ENCODE measurements at regions not wholly inside any gene's neighbourhood (a gene's known extent, or its start where the extent isn't known, plus 50 kb on each side); places are given as distances from the start of the nearest gene placed in this dataset.

DNA sequence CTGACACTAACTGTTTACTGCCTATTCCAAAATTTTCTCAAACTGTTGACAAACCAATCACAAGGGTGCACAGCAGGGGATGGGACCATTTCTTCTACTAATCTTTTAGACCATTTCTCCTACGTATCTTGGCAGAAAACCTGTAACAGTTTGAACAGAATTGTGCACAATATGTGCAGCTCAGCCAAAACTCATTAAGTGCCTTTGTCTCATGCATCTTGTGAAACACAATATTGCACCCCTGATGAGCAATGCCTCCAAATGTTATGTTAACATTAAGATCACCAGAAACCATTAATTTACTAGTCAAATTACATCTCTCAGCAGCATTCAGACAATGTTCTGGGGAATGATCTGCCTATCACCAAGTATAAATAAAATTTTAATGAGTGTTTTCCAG lies 247.5 kb downstream of the NRIP1 start:
- TF ChIP-seq, protein P1, sequence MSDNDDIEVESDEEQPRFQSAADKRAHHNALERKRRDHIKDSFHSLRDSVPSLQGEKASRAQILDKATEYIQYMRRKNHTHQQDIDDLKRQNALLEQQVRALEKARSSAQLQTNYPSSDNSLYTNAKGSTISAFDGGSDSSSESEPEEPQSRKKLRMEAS (CRISPR knock-in tag; IDR thresholded peaks at IDR 0.05): no peak
- TF ChIP-seq CSDE1 (IDR thresholded peaks at IDR 0.05): no peak
- TF ChIP-seq POLR2H (tag; IDR thresholded peaks at IDR 0.05; ENCODE audit: low read depth): no peak
- TF ChIP-seq EZH2 (IDR thresholded peaks at IDR 0.05; ENCODE audit: borderline replicate concordance, low read depth, low read length): no peak
- TF ChIP-seq PYGO2 (tag; IDR thresholded peaks at IDR 0.05): no peak
- TF ChIP-seq NFE2 (IDR thresholded peaks at IDR 0.05; ENCODE audit: low read depth): no peak
- TF ChIP-seq, protein P2, sequence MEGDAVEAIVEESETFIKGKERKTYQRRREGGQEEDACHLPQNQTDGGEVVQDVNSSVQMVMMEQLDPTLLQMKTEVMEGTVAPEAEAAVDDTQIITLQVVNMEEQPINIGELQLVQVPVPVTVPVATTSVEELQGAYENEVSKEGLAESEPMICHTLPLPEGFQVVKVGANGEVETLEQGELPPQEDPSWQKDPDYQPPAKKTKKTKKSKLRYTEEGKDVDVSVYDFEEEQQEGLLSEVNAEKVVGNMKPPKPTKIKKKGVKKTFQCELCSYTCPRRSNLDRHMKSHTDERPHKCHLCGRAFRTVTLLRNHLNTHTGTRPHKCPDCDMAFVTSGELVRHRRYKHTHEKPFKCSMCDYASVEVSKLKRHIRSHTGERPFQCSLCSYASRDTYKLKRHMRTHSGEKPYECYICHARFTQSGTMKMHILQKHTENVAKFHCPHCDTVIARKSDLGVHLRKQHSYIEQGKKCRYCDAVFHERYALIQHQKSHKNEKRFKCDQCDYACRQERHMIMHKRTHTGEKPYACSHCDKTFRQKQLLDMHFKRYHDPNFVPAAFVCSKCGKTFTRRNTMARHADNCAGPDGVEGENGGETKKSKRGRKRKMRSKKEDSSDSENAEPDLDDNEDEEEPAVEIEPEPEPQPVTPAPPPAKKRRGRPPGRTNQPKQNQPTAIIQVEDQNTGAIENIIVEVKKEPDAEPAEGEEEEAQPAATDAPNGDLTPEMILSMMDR (IDR thresholded peaks at IDR 0.05 in 2 of 3, conservative IDR thresholded peaks at IDR 0.05 in 1 of 3; ENCODE audit: insufficient read depth in 2 of 3, low read depth in 1 of 3, low read length in 3 of 3): no peak
- TF ChIP-seq CEBPG (CRISPR knock-in tag; IDR thresholded peaks at IDR 0.05): no peak
- TF ChIP-seq CEBPG (tag; conservative IDR thresholded peaks at IDR 0.05 in 1 of 2, IDR thresholded peaks at IDR 0.05 in 1 of 2): no peak
- no peak for TF ChIP-seq ZNF384 (IDR thresholded peaks at IDR 0.05; ENCODE audit: low read depth, low read length)
- no peak for TF ChIP-seq MCM5 (IDR thresholded peaks at IDR 0.05; ENCODE audit: low read depth)
- no peak for TF ChIP-seq TCF3 (CRISPR knock-in tag; IDR thresholded peaks at IDR 0.05)

All from K562 (cell line).